ENCODE measurements at regions not wholly inside any gene's neighbourhood (a gene's known extent, or its start where the extent isn't known, plus 50 kb on each side); places are given as distances from the start of the nearest gene placed in this dataset.

DNA sequence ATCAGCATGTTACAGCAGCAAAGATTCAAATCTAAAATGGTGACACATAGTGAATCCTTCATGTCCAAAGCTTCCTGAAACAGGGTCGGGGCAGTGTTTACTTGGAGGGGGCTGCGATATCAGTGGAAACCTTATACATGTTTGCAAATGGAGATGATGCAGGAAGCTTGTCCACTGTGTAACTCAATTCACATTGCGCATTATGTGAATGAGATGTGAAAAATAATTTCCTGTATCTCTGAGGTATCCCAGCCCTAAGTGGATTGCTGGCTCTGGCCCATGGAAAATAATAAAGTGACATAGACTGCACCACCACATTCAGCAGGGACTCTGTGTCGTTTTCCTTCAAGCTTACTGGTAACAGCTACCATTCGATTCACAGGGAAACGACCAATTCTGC, 505.5 kb downstream of the GALR1 start:
- TF ChIP-seq ISL1 (CRISPR knock-in tag; IDR thresholded peaks at IDR 0.05) (no peak), SNAI2 (CRISPR knock-in tag; IDR thresholded peaks at IDR 0.05) (no peak), CSRNP3 (CRISPR knock-in tag; IDR thresholded peaks at IDR 0.05) (no peak), RARB (CRISPR knock-in tag; IDR thresholded peaks at IDR 0.05) (no peak), TOX (CRISPR knock-in tag; IDR thresholded peaks at IDR 0.05; ENCODE audit: borderline replicate concordance) (no peak), ZNF565 (CRISPR knock-in tag; conservative IDR thresholded peaks at IDR 0.05; ENCODE audit: low read depth) (no peak), ARNTL (CRISPR knock-in tag; IDR thresholded peaks at IDR 0.05; ENCODE audit: borderline replicate concordance, low read depth) (no peak)
- TF ChIP-seq, protein P1, sequence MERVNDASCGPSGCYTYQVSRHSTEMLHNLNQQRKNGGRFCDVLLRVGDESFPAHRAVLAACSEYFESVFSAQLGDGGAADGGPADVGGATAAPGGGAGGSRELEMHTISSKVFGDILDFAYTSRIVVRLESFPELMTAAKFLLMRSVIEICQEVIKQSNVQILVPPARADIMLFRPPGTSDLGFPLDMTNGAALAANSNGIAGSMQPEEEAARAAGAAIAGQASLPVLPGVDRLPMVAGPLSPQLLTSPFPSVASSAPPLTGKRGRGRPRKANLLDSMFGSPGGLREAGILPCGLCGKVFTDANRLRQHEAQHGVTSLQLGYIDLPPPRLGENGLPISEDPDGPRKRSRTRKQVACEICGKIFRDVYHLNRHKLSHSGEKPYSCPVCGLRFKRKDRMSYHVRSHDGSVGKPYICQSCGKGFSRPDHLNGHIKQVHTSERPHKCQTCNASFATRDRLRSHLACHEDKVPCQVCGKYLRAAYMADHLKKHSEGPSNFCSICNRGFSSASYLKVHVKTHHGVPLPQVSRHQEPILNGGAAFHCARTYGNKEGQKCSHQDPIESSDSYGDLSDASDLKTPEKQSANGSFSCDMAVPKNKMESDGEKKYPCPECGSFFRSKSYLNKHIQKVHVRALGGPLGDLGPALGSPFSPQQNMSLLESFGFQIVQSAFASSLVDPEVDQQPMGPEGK (CRISPR knock-in tag; IDR thresholded peaks at IDR 0.05; ENCODE audit: borderline replicate concordance): no peak
